HL-60 (cell line): ENCODE measurements at regions not wholly inside any gene's neighbourhood (a gene's known extent, or its start where the extent isn't known, plus 50 kb on each side); places are given as distances from the start of the nearest gene placed in this dataset.

Experiments used
- CTCF ChIP-seq: IDR thresholded peaks from one replicate; pipeline ENCODE4 v1.5.1; 2011; ENCODE audit warnings: low read length, control low read depth, inconsistent platforms; ENCODE audit not compliant: insufficient read depth
- GABPA ChIP-seq: IDR thresholded peaks from 2 replicates; pipeline ENCODE4 v1.6.1; 2012; ENCODE audit warnings: low read depth
- POLR2AphosphoS5 ChIP-seq: IDR thresholded peaks from 2 replicates; pipeline ENCODE4 v1.6.1; 2012; ENCODE audit warnings: low read depth
- REST ChIP-seq: IDR thresholded peaks from 2 replicates; pipeline ENCODE4 v1.6.1; 2012; ENCODE audit warnings: low read depth; ENCODE audit not compliant: insufficient replicate concordance
- SPI1 ChIP-seq: IDR thresholded peaks from 2 replicates; pipeline ENCODE4 v1.6.1; 2012; ENCODE audit warnings: low read depth, mild to moderate bottlenecking, borderline replicate concordance

GRCh38 chr10:57222129-57222528 is 861.1 kb upstream of the ZWINT start:
- TF ChIP-seq CTCF (no peak), POLR2AphosphoS5 (no peak), REST (no peak), GABPA (no peak), SPI1 (no peak)
